Mesothelial cell of epicardium (in vitro differentiated cells): ENCODE measurements at regions not wholly inside any gene's neighbourhood (a gene's known extent, or its start where the extent isn't known, plus 50 kb on each side); places are given as distances from the start of the nearest gene placed in this dataset.

Source experiments
- DNase-seq, 2 experiments: peaks; one replicate each; pipeline ENCODE4 v3.0.0; 2021; ENCODE audit warnings: low spot score in 2 of 2; ENCODE audit not compliant: unreplicated experiment in 2 of 2
- H3K27ac Mint-ChIP-seq: 2 replicates; pipeline ENCODE4 v1.8.0; 2021; ENCODE audit warnings: mixed read lengths
- H3K27me3 Mint-ChIP-seq: 2 replicates; pipeline ENCODE4 v1.8.0; 2021; ENCODE audit warnings: low read depth, mixed read lengths
- H3K36me3 Mint-ChIP-seq: 2 replicates; pipeline ENCODE4 v1.8.0; 2021; ENCODE audit warnings: mixed read lengths
- H3K4me1 Mint-ChIP-seq: 2 replicates; pipeline ENCODE4 v1.8.0; 2021; ENCODE audit warnings: mixed read lengths
- H3K4me3 Mint-ChIP-seq: 2 replicates; pipeline ENCODE4 v1.8.0; 2021; ENCODE audit warnings: mild to moderate bottlenecking, moderate library complexity, mixed read lengths
- H3K9me3 Mint-ChIP-seq: 2 replicates; pipeline ENCODE4 v1.8.0; 2021; ENCODE audit warnings: mixed read lengths
- CTCF ChIP-seq: fragments of 200-600 bp; sonication (generic); IDR thresholded peaks from one replicate; pipeline ENCODE4 v1.5.0; 2021; ENCODE audit warnings: antibody characterized with exemption; ENCODE audit not compliant: unreplicated experiment

DNA sequence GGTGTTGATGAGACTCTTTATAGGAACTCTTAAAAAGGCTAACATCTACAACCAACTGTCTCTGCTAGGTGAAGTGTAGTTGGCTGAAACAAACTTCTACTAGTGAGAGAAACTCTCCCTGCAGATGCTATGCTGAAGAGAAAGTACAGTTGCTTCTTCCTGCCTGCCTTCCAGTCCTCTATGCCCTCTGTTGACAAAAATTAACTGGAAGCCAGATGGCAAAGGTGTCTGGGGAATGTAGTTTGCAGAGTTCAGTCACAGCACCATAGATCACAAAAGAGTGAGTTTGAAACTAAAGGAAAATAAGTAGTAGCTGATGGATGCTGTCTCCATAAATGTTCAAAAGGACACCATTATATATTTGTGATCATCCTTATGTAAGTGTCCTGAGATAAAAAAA is 958.8 kb upstream of the NRXN1 start:
- no peak overlapping the region for H3K4me3 Mint-ChIP-seq
- no peak overlapping the region for H3K27ac Mint-ChIP-seq
- no peaks in the 10 kb centered on the region for H3K27me3 Mint-ChIP-seq
- peaks cover 4% of the 10 kb centered on the region for H3K4me1 Mint-ChIP-seq
- TF ChIP-seq CTCF: no peak
- H3K9me3 Mint-ChIP-seq: no peaks in the 10 kb centered on the region
- no peaks in the 10 kb centered on the region for H3K36me3 Mint-ChIP-seq
- no peak for DNase-seq

DNA sequence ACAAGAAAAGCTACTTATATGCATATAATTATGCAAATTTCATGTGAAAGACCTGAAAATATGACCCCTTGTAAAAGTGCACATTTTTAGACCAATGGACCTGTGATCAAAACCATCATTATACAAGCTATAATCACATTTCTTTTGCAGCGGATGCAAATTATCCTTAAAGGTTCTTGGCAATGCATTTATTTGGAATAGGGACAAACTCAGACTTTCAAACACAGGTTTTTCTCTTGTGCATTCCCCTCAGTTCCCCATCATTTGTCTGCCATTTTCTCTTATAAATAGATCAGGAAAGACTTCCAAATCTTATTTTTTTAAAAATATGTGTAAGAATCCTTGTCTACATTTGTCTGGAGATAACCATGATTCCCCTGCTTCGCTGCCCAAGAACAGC is 954.2 kb upstream of the NRXN1 start:
- TF ChIP-seq CTCF: no peak
- H3K36me3 Mint-ChIP-seq: no peaks in the 10 kb centered on the region
- H3K27me3 Mint-ChIP-seq: no peaks in the 10 kb centered on the region
- H3K4me1 Mint-ChIP-seq: no peaks in the 10 kb centered on the region
- no peak overlapping the region for H3K27ac Mint-ChIP-seq
- no peaks in the 10 kb centered on the region for H3K9me3 Mint-ChIP-seq
- H3K4me3 Mint-ChIP-seq: no peak overlapping the region
- no peak for DNase-seq

GRCh38 chr2:51981783-51982182 is 949.9 kb upstream of the NRXN1 start:
- DNase-seq: no peak
- Mint-ChIP-seq H3K4me1 (no peaks in the 10 kb centered on the region), H3K9me3 (no peaks in the 10 kb centered on the region), H3K4me3 (no peak overlapping the region), H3K27me3 (no peaks in the 10 kb centered on the region), H3K36me3 (no peaks in the 10 kb centered on the region), H3K27ac (no peak overlapping the region)
- TF ChIP-seq CTCF: no peak

DNA sequence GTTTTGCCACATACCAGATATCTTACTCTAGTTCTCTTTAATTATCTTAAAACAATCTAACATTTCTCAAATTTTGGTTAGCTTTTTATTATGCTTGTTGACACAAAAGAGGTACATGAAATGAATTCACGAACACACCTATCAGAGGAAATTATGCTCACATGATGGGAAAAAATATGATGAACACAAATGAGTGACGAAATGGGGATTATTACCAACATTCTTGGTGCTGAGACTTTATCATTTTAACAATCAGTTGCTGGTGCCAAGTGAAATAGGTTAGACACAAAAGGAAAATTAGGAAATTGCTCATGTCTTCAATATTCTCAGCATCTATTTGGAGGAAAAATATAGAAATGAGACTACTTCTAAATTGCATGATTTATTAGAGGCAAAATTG is 944.7 kb upstream of the NRXN1 start:
- H3K9me3 Mint-ChIP-seq: no peaks in the 10 kb centered on the region
- no peak for TF ChIP-seq CTCF
- no peak overlapping the region for H3K27ac Mint-ChIP-seq
- DNase-seq: no peak
- H3K4me1 Mint-ChIP-seq: no peaks in the 10 kb centered on the region
- H3K36me3 Mint-ChIP-seq: no peaks in the 10 kb centered on the region
- no peaks in the 10 kb centered on the region for H3K27me3 Mint-ChIP-seq
- no peak overlapping the region for H3K4me3 Mint-ChIP-seq

DNA sequence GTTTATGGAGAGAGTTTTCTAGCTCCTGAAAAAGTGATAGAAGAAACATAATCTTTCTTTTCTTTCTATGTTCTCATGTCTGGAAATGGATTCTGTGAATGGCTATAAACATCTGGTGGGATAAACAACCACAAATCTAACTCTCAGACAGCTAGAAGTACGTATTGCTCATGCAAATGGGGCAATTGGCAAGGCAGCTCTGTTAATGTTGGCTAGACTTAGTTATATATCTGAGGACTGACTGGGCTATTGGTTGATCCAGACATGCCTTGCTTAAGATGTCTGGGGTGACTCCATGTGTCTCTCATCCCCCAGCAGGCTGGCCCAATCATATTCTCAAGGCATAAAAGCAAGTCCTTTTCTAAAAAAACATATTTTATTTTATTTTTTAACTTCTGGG is 939.2 kb upstream of the NRXN1 start:
- Mint-ChIP-seq H3K36me3 (no peaks in the 10 kb centered on the region), H3K9me3 (peaks cover 8% of the 10 kb centered on the region), H3K27me3 (no peaks in the 10 kb centered on the region), H3K4me3 (no peak overlapping the region), H3K4me1 (no peaks in the 10 kb centered on the region), H3K27ac (no peak overlapping the region)
- DNase-seq: no peak
- TF ChIP-seq CTCF: no peak

DNA sequence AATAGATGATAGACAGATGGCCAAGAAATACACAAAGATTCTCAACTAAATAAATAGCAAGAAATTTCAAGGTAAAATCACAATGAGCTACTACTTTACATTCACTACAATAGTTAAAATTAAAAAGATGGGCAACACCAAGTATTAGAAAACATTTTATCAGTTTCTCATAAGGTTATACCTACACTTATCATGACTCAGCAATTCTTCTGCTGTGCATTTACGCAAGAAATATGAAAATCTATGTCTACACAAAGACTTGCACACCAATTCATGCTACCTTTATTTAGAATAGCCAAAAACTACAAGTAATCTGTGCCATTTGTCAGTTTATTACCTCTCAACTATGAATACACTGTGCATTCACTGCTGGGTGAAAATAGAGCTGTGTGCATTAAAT is 937.4 kb upstream of the NRXN1 start:
- H3K36me3 Mint-ChIP-seq: no peaks in the 10 kb centered on the region
- no peak for DNase-seq
- no peak for TF ChIP-seq CTCF
- H3K4me1 Mint-ChIP-seq: no peaks in the 10 kb centered on the region
- H3K4me3 Mint-ChIP-seq: no peak overlapping the region
- peaks cover 8% of the 10 kb centered on the region for H3K9me3 Mint-ChIP-seq
- no peak overlapping the region for H3K27ac Mint-ChIP-seq
- H3K27me3 Mint-ChIP-seq: no peaks in the 10 kb centered on the region
